HUES6 (cell line): ENCODE measurements at regions not wholly inside any gene's neighbourhood (a gene's known extent, or its start where the extent isn't known, plus 50 kb on each side); places are given as distances from the start of the nearest gene placed in this dataset.
"Not testable (repeated sequence)": the region's sequence is repeated elsewhere in the genome, so short reads cannot be mapped to it uniquely, and the experiment has no call there.

Experiments used
- H3K27ac ChIP-seq: 2 replicates; pipeline ENCODE4 v1.7.0; 2013; ENCODE audit warnings: low read depth, mild to moderate bottlenecking, low read length, inconsistent platforms
- H3K27me3 ChIP-seq: 2 replicates; pipeline ENCODE4 v1.6.1; 2013; ENCODE audit warnings: low read length; ENCODE audit not compliant: control insufficient read depth, insufficient read depth
- H3K36me3 ChIP-seq: 2 replicates; pipeline ENCODE4 v1.6.1; 2013; ENCODE audit warnings: low read length; ENCODE audit not compliant: control insufficient read depth, insufficient read depth
- H3K4me1 ChIP-seq: 2 replicates; pipeline ENCODE4 v1.6.1; 2013; ENCODE audit warnings: low read length; ENCODE audit not compliant: control insufficient read depth, insufficient read depth
- H3K4me3 ChIP-seq: 2 replicates; pipeline ENCODE4 v1.5.1; 2013; ENCODE audit warnings: low read depth, low read length
- H3K9ac ChIP-seq: one replicate; pipeline ENCODE4 v1.6.1; 2013; ENCODE audit warnings: mild to moderate bottlenecking, low read length
- H3K9me3 ChIP-seq: 2 replicates; pipeline ENCODE4 v1.6.1; 2013; ENCODE audit warnings: low read depth, low read length; ENCODE audit not compliant: control insufficient read depth, insufficient read depth

- no peaks in the 10 kb centered on the region for H3K27me3 ChIP-seq
- H3K4me3 ChIP-seq: no peak overlapping the region
- H3K27ac ChIP-seq: no peak overlapping the region
- 0 out of 2 replicates have a peak, but pooled peaks cover 3% of the 10 kb centered on the region for H3K9me3 ChIP-seq
- no peaks in the 10 kb centered on the region for H3K4me1 ChIP-seq
- no peaks in the 10 kb centered on the region for H3K36me3 ChIP-seq
- no peak overlapping the region for H3K9ac ChIP-seq
Observed at GRCh38 chr3:88291486-88291885, 141.7 kb downstream of the C3orf38 start.

DNA sequence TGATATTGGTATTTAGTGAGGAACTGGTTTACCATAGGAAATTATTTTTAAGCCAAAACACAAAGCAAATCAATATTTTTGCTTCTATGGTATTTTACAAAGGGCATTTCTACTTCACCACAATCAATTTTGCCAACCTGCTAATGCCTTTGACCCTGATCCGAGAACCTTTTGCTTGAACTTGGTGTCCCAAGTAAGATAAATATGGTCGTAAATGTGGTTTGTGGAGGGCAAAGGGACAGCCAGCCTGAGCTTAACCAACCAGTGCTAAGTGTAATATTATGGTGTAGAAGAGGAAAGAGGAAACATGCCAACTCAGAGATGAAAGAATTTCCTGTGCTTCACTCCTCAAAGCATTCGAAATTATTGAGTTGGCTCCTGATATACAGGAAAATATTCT, 148.4 kb downstream of the C3orf38 start:
- no peaks in the 10 kb centered on the region for H3K4me1 ChIP-seq
- H3K36me3 ChIP-seq: no peaks in the 10 kb centered on the region
- no peak overlapping the region for H3K27ac ChIP-seq
- H3K9me3 ChIP-seq: peaks cover 11% of the 10 kb centered on the region; the same call in 1 of the 2 replicates
- no peak overlapping the region for H3K4me3 ChIP-seq
- H3K9ac ChIP-seq: no peak overlapping the region
- no peaks in the 10 kb centered on the region for H3K27me3 ChIP-seq

DNA sequence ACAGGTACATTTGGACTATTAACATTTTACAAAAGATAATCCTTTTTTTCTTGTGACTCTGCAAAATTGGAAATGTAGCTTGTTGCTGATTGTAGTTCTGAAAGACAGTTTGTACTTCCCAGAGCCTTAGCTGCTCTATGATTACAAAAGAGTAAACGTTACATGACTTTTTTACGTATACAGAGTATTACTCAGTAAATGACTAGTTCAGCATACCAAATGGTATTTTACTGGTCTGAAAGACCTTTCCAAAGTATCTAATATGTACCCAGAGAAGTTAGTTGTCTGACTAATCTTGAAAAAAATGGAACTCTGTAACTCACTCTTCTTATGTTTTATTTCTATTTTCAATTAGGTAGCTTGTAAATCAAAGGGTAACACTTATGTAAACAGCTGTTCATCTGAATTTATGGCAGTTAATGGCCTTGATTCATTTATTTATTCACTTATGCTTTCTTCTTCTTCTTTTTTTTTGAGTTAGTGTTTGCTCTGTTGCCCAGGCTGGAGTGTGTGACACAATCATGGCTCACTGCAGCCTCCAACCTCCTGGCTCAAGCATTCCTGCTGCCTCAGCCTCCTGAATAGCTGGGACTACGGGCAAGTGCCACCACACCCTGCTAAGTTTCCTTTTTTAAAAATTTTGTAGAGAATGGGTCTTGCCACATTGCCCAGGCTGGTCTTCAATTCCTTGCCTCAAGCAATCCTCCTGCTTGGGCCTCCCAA, 151.7 kb downstream of the C3orf38 start:
- Histone ChIP-seq H3K4me1 (no peaks in the 10 kb centered on the region; the same call in 1 of the 2 replicates), H3K36me3 (no peaks in the 10 kb centered on the region), H3K27ac (no peak overlapping the region), H3K9ac (no peak overlapping the region), H3K27me3 (no peaks in the 10 kb centered on the region), H3K9me3 (peaks cover 11% of the 10 kb centered on the region; the same call in 1 of the 2 replicates), H3K4me3 (no peak overlapping the region)

DNA sequence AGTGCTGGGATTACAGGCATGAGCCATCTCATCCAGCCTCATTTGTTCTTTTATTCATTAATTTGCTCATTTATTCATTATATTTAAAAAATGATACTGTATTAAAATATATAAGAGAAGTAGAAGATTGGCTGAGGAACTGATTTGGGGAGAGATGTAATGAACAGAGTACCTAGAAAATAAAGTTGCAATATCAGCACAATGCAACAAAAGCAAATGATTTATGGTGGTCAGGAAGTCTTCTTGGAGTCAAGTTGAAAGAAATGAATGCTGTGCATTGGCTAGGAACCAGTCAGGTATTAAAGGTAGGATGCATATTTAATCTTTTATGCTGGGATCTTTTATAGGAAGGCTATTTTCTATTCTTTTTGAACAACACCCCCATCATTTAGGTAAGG, 152.2 kb downstream of the C3orf38 start:
- H3K9me3 ChIP-seq: peaks cover 11% of the 10 kb centered on the region; the same call in 1 of the 2 replicates
- H3K27me3 ChIP-seq: no peaks in the 10 kb centered on the region
- no peak overlapping the region for H3K27ac ChIP-seq
- no peaks in the 10 kb centered on the region; the same call in 1 of the 2 replicates for H3K4me1 ChIP-seq
- no peak overlapping the region for H3K4me3 ChIP-seq
- H3K9ac ChIP-seq: no peak overlapping the region
- H3K36me3 ChIP-seq: no peaks in the 10 kb centered on the region

GRCh38 chr3:88303331-88303904, 153.7 kb downstream of the C3orf38 start:
- not testable (repeated sequence) for H3K36me3 ChIP-seq, H3K9ac ChIP-seq, H3K27me3 ChIP-seq, H3K4me3 ChIP-seq, H3K4me1 ChIP-seq, H3K27ac ChIP-seq
- peaks cover 11% of the 10 kb centered on the region; the same call in 1 of the 2 replicates for H3K9me3 ChIP-seq

DNA sequence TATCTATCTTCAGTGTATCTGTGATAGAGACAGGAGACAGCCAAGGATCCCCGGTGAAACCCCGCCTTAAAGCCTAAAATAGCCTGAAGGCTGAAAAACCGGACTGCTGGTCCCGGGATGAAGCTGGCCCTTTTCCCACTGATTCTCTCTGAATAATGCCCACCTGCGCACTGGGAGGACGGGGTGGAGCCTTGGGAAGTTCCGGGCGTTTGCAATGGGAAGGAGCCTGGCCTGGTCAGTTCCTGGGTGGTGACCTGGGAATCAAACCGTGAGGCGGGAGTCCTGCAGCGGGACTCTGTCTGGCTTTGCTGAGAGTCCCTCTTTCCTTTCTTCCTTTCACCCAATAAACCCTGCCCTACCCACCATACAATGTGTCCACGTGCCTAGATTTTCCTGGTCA, 157.9 kb downstream of the C3orf38 start:
- Histone ChIP-seq H3K27ac (no peak overlapping the region), H3K36me3 (no peaks in the 10 kb centered on the region), H3K9me3 (peaks cover 7% of the 10 kb centered on the region; the same call in 1 of the 2 replicates), H3K9ac (no peak overlapping the region), H3K4me3 (no peak overlapping the region), H3K27me3 (no peaks in the 10 kb centered on the region), H3K4me1 (peaks cover 17% of the 10 kb centered on the region; the same call in 1 of the 2 replicates)

- H3K9ac ChIP-seq: no peak overlapping the region
- no peaks in the 10 kb centered on the region for H3K36me3 ChIP-seq
- no peaks in the 10 kb centered on the region for H3K9me3 ChIP-seq
- no peak overlapping the region for H3K4me3 ChIP-seq
- no peak overlapping the region for H3K27ac ChIP-seq
- peaks cover 17% of the 10 kb centered on the region; the same call in 1 of the 2 replicates for H3K4me1 ChIP-seq
- H3K27me3 ChIP-seq: no peaks in the 10 kb centered on the region
Observed at GRCh38 chr3:88311826-88312225, 162.1 kb downstream of the C3orf38 start.

- peaks cover 17% of the 10 kb centered on the region; the same call in 1 of the 2 replicates for H3K4me1 ChIP-seq
- H3K27me3 ChIP-seq: no peaks in the 10 kb centered on the region
- no peaks in the 10 kb centered on the region for H3K36me3 ChIP-seq
- no peak overlapping the region for H3K27ac ChIP-seq
- H3K9ac ChIP-seq: no peak overlapping the region
- H3K4me3 ChIP-seq: no peak overlapping the region
- H3K9me3 ChIP-seq: no peaks in the 10 kb centered on the region
Observed at GRCh38 chr3:88312256-88312655, 162.5 kb downstream of the C3orf38 start.

- no peak overlapping the region for H3K27ac ChIP-seq
- no peaks in the 10 kb centered on the region for H3K4me1 ChIP-seq
- H3K9me3 ChIP-seq: no peaks in the 10 kb centered on the region
- H3K27me3 ChIP-seq: no peaks in the 10 kb centered on the region
- H3K9ac ChIP-seq: no peak overlapping the region
- H3K36me3 ChIP-seq: no peaks in the 10 kb centered on the region
- H3K4me3 ChIP-seq: no peak overlapping the region
Observed at GRCh38 chr3:88318067-88318466, 168.3 kb downstream of the C3orf38 start.

- no peak overlapping the region for H3K9ac ChIP-seq
- H3K9me3 ChIP-seq: no peaks in the 10 kb centered on the region
- no peak overlapping the region for H3K4me3 ChIP-seq
- H3K27me3 ChIP-seq: no peaks in the 10 kb centered on the region
- H3K36me3 ChIP-seq: no peaks in the 10 kb centered on the region
- no peak overlapping the region for H3K27ac ChIP-seq
- H3K4me1 ChIP-seq: peaks cover 3% of the 10 kb centered on the region; the same call in 1 of the 2 replicates
Observed at GRCh38 chr3:88321363-88322050, 171.7 kb downstream of the C3orf38 start.

GRCh38 chr3:88324788-88325187, 175.0 kb downstream of the C3orf38 start:
- Histone ChIP-seq H3K4me1 (peaks cover 3% of the 10 kb centered on the region; the same call in 1 of the 2 replicates), H3K9ac (no peak overlapping the region), H3K36me3 (no peaks in the 10 kb centered on the region), H3K9me3 (no peaks in the 10 kb centered on the region), H3K27ac (no peak overlapping the region), H3K27me3 (no peaks in the 10 kb centered on the region), H3K4me3 (no peak overlapping the region)
